Upper lobe of left lung (tissue), 4 donors: ENCODE measurements at regions not wholly inside any gene's neighbourhood (a gene's known extent, or its start where the extent isn't known, plus 50 kb on each side); places are given as distances from the start of the nearest gene placed in this dataset.

Source experiments
- POLR2A ChIP-seq, 4 donors: fragments of 450-650 bp; IDR thresholded peaks; one replicate each; pipeline ENCODE4 v1.5.1; 2016 to 2017; ENCODE audit warnings: antibody characterized with exemption in 4 of 4, mild to moderate bottlenecking in 2 of 4
- TF ChIP-seq, protein P1 (sequence below), 6 experiments: fragments of 450-650 bp in 4 of 6; fragments of 200-600 bp in 2 of 6; sonication (generic) in 2 of 6; IDR thresholded peaks; one replicate each; pipeline ENCODE4 v1.5.1; 2016 to 2019; ENCODE audit warnings: antibody characterized with exemption in 6 of 6

DNA sequence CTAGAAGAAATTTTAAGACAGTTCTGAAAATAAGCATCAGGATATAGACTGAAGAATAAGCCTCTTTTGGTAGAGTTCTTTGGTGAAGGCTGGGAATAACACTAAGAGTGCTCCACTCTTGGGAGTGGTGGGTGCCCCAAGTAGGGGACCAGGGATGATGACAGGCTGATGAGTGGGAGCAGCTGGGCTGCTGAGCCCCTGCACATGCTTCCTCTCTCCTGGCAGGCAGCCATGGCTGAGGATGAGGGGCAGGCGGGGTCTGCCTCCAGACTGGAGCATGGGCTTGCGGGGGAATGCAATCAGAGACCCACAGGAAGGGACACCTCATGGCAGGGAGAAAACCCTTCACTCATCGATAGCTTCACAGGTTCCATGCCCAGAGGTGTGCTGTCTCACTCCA, 72.6 kb upstream of the RORA start:
- no peak for TF ChIP-seq POLR2A (IDR thresholded peaks at IDR 0.05)
- TF ChIP-seq, protein P1, sequence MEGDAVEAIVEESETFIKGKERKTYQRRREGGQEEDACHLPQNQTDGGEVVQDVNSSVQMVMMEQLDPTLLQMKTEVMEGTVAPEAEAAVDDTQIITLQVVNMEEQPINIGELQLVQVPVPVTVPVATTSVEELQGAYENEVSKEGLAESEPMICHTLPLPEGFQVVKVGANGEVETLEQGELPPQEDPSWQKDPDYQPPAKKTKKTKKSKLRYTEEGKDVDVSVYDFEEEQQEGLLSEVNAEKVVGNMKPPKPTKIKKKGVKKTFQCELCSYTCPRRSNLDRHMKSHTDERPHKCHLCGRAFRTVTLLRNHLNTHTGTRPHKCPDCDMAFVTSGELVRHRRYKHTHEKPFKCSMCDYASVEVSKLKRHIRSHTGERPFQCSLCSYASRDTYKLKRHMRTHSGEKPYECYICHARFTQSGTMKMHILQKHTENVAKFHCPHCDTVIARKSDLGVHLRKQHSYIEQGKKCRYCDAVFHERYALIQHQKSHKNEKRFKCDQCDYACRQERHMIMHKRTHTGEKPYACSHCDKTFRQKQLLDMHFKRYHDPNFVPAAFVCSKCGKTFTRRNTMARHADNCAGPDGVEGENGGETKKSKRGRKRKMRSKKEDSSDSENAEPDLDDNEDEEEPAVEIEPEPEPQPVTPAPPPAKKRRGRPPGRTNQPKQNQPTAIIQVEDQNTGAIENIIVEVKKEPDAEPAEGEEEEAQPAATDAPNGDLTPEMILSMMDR (IDR thresholded peaks at IDR 0.05) = no peak
